Stimulated activated CD4-positive, alpha-beta T cell treated with anti-CD3 and anti-CD28 coated beads, Interleukin-1b, Interleukin-23, amount 100 ng/mL, for 1 hour (primary cell): ENCODE measurements at regions not wholly inside any gene's neighbourhood (a gene's known extent, or its start where the extent isn't known, plus 50 kb on each side); places are given as distances from the start of the nearest gene placed in this dataset.
A peak's percentile ranks its signal among the peaks of the same experiment; 100 is the strongest.

Source experiments
- DNase-seq, 2 donors: peaks; one replicate each; pipeline ENCODE4 v3.0.0-alpha.2; 2020; ENCODE audit warnings: low read depth in 2 of 2

GRCh38 chr9:105861972-105862371 lies 167.6 kb downstream of the TMEM38B start:
- no peak for DNase-seq

GRCh38 chr9:105864248-105864898 lies 170.0 kb downstream of the TMEM38B start:
- DNase-seq = no peak

DNA sequence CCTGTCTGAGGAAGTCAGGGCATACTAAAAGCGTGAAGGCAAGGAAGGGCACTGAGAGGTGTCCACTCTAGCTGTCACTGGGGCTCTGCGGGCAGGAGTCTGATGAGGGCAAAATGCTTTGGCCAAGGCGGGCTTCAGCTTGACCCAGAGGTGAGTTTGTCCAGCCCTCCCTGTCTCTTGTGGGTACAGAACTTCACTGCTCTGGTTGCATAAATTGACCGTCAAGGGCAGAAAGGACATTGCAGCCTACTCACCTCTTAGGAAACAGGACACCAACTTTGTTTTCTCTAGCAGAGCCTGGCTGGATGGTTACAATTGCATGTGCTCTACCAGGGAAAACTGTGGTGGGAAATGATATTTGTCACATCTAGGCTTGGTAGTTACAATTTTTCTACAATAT lies 170.9 kb downstream of the TMEM38B start:
- DNase-seq = no peak

DNA sequence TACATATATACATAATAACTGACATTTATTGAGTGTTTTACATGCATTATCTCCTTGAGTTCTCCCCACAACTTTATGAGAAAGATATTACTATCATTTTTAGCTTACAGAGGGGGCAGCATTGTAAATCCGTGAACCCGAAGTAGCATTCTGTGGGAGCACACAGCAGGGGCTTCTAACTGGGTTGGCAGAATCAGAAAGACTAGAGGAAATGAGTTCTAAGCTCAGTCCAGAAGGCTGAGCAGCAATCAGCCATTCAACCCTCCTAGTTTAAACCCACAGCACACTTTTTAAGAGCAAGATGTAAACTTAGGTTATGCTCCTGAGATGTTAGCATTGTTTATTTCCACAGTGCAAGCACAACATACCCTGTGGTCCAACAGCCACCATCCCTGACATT lies 177.2 kb downstream of the TMEM38B start:
- DNase-seq = no peak

DNA sequence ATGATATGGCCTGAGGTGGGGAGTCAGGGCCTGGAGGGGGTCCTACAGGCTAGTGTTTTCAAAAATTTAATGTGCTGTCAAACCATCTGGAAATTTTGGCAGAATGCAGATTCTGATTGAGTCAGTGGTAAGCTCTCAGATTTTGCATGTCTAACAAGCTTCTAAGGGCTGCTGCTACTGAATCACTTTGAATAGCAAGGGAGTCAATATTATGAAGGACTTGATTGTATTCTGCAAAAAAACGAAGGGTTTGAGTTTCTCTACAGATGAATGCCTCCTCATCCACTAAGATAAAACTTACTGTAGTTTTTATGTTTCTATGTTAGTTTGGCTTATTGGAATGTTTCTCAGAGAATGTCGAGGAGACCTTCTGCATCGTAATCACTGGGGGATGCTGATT lies 179.5 kb downstream of the TMEM38B start:
- no peak for DNase-seq

- DNase-seq = no peak
Observed at GRCh38 chr9:105877721-105878120, 183.4 kb downstream of the TMEM38B start.

DNA sequence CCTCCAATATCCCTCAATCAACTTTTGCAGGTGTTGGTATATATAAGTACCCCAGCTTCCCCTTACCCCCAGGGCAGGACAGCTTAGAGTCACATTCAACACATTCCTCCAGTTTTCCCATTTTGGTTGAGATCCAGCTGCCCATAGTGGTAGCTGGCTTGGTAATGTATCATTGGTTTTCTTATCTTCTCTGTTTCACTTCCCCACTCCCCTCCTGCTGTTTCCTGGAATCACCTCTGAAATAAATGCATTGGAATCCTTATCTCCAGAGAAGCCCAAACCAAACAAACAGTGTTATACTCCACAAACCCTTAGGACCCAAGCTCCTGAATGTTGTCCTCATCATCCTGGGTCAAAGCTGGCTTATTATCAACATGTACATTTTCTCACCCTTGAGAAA lies 184.8 kb downstream of the TMEM38B start:
- no peak for DNase-seq

GRCh38 chr9:105880517-105880916 lies 186.2 kb downstream of the TMEM38B start:
- no peak for DNase-seq

GRCh38 chr9:105881021-105881420 lies 186.7 kb downstream of the TMEM38B start:
- DNase-seq = no peak

GRCh38 chr9:105881654-105882349 lies 187.5 kb downstream of the TMEM38B start:
- peak in 1 of 2 donors; percentile 44 for DNase-seq

DNA sequence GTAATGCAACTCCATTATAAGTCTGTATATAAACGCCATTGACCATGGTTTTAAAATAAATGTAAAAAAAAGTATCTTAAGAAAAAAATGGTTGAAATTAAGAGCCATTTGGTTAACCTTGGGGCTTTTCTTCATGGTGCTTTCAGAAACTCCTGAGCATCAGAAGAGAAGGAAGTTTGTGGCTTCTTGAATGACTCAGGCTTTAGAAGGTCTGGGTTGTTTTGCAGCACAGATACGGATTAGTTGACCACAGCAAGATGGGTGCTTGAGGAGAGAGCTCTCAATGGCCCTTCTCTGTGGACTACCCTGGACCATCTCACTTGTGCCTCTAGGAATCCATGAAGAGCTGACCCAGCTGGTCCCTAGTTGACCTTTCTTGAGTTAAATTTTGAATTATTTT lies 189.5 kb downstream of the TMEM38B start:
- no peak for DNase-seq

DNA sequence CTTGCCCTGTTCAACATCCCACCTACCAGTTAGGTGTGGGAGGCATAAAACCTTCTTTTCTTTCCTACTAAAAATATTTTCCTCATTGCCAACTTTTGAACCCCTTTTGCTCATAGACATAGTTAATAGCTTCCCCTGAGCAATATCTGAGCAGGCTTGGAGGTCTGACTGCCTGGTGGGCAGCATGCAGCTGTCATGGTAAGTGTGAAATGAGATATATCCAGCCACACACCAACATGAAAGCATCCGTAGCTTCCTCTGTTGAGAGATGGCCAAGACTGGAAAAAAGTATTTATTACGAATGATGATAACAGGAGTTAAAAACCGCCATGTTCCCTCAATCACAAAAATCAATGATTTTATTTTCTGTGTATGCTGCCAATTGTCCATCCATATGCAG lies 190.1 kb downstream of the TMEM38B start:
- DNase-seq = no peak

DNA sequence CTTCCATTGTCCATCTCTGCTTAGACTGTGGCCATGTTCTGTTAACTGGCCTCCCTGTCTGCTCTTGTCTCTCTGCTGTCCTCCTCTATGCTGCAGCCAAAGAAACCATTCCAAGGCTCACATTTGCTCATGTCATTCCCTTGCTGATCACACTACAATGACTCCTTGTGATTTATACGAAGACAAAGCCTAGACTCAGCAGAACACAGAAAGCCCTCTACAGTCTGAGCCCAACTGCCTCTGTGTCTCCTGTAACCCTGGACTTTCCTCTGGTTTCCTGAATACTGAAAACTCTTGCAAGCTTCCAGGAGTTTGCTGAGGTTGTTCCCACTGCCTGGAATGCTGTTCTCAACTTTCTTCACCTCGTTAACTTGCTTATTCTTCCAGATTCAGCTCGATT lies 191.8 kb downstream of the TMEM38B start:
- DNase-seq = no peak

GRCh38 chr9:105887679-105888078 lies 193.3 kb downstream of the TMEM38B start:
- DNase-seq = no peak

- no peak for DNase-seq
Observed at GRCh38 chr9:105890046-105890822, 195.9 kb downstream of the TMEM38B start.

GRCh38 chr9:105900123-105900522 lies 205.8 kb downstream of the TMEM38B start:
- DNase-seq = no peak

GRCh38 chr9:105901514-105902109 lies 207.3 kb downstream of the TMEM38B start:
- DNase-seq = no peak

DNA sequence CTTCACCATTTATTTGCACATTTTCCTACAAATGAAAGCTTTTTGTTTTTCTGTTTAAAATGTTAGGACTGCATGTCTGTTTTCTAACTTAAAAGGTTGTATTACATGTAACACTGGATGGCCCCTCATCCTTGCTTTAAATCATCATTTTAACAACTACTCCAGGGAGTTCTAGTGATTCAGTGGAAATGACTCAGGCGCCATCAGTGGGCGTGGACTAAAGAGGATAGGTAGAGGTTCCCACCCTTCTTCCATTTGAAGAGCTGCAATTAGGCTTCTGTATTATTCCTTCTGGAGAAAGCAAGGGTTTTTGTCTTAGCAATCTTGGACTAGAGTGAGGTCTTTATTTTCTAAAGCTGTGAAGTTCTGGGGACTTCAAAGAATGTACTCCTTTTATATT lies 213.7 kb downstream of the TMEM38B start:
- DNase-seq = no peak

DNA sequence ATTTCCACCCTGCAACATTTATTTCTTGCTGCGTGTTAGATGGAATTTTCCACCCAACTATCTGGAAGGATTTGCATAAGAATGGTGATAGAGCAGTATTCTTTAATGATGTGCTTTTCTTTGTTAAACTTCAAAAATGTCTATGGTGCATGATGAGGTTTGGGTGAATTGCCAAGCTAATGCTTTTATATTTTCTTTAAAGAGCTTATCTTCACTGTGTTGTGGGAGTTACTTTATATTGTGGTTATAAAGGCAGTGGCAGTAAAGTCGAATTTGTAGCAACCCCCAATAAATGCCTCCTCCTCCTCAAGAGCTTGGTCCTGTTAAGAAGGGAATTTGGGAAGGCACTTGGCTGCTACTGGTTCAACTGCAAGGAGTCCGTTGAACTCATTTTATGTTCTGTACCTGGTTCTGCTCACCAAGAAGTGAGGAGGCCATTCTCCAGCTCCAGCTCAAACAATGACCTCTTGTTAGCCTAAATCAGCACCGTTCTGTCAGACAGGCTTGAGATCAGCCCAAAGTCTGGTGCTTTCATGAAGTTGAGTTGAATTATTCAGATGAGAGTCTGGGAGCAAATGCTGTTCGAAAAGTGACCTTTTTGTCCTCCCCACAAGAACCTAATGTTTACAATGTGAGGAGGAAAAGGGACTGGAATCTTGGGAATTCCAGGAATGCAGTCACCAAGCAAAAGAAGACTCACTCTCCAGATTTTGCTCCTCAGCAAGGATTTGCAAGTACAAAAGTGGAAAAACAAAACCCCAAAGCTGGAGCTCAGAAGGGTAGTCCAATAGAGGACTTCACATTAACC lies 217.0 kb downstream of the TMEM38B start:
- no peak for DNase-seq

DNA sequence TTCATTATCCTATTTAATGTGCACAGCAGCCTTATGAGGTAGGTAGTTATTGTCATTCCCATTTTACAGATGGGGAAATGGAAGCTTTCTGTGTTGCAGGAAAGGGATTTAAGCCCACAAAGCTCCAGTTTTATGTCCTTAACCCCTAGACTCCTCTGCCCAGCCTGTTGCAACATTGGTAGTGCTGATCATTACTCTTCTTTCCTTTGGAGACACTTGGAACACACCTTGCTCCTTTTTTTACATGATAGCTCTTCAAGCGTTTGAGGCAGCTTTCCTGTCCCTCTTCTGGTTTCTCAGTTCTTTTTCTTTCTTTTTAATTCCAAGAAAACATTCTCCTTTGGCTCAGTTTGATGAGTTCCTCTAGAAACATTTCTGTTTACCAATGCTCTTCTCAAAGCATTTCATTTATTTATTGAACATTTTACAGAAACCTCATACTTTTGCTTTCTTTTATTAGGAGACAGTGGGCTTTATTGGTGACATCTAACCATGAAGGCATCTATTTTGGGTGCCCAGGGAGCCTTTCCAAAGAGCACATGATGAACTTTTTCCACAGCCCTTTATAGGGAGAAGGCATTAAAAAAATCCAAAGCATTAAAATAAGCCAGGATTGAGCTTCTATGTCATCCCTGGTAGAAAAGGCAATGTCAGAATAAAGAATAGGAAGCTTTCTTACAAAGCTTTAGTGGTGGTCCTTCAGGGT lies 218.0 kb downstream of the TMEM38B start:
- DNase-seq = no peak
